MM.1S (cell line): ENCODE measurements at regions not wholly inside any gene's neighbourhood (a gene's known extent, or its start where the extent isn't known, plus 50 kb on each side); places are given as distances from the start of the nearest gene placed in this dataset.

Source experiments
- EZH2 ChIP-seq: fragments of 300-600 bp; sonication (generic); optimal IDR thresholded peaks from 2 replicates; pipeline ENCODE3; 2017; ENCODE audit warnings: low read depth, mild to moderate bottlenecking, antibody characterized with exemption, low read length, mixed read lengths
- TF ChIP-seq, protein P1 (sequence below): fragments of 300-600 bp; sonication (generic); IDR thresholded peaks from 2 replicates; pipeline ENCODE4 v1.5.1; 2016; ENCODE audit warnings: antibody characterized with exemption, low read length, mixed read lengths

DNA sequence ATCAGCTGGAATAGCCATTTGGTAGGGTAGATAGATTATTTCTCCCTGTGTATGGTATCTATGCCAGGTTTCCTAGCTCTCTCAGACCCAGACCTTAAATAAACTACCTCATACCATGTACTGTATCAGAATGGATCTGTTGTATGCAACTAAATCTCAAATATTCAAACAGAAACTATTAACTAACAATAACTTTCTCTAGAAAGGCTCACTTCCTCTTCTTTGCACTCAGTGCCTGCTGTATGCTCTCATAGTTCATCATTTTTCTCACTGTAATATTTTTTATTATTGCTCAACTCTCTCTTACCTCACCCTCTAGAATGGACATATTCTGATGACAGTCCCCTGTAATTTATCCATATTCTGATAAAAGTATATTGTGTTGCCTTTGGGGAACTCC lies 182.4 kb downstream of the TOX3 start:
- TF ChIP-seq, protein P1, sequence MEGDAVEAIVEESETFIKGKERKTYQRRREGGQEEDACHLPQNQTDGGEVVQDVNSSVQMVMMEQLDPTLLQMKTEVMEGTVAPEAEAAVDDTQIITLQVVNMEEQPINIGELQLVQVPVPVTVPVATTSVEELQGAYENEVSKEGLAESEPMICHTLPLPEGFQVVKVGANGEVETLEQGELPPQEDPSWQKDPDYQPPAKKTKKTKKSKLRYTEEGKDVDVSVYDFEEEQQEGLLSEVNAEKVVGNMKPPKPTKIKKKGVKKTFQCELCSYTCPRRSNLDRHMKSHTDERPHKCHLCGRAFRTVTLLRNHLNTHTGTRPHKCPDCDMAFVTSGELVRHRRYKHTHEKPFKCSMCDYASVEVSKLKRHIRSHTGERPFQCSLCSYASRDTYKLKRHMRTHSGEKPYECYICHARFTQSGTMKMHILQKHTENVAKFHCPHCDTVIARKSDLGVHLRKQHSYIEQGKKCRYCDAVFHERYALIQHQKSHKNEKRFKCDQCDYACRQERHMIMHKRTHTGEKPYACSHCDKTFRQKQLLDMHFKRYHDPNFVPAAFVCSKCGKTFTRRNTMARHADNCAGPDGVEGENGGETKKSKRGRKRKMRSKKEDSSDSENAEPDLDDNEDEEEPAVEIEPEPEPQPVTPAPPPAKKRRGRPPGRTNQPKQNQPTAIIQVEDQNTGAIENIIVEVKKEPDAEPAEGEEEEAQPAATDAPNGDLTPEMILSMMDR, result no peak
- TF ChIP-seq EZH2, result no peak
